GM12872 (cell line): ENCODE measurements at regions not wholly inside any gene's neighbourhood (a gene's known extent, or its start where the extent isn't known, plus 50 kb on each side); places are given as distances from the start of the nearest gene placed in this dataset.

Source experiments
- CTCF ChIP-seq: IDR thresholded peaks from 3 replicates; pipeline ENCODE4 v1.5.1; 2011; ENCODE audit warnings: low read depth, mild to moderate bottlenecking, low read length, moderate library complexity; ENCODE audit not compliant: insufficient read depth

GRCh38 chr11:10641912-10642697 lies 51.5 kb downstream of the IRAG1 start:
- no peak for TF ChIP-seq CTCF

- no peak for TF ChIP-seq CTCF
Observed at GRCh38 chr11:10641177-10641911, 52.2 kb downstream of the IRAG1 start.

GRCh38 chr11:10640308-10640707 lies 53.2 kb downstream of the IRAG1 start:
- no peak for TF ChIP-seq CTCF

- no peak for TF ChIP-seq CTCF
Observed at GRCh38 chr11:10639350-10639749, 54.2 kb downstream of the IRAG1 start.

GRCh38 chr11:10638316-10638925 lies 55.1 kb downstream of the IRAG1 start:
- no peak for TF ChIP-seq CTCF

GRCh38 chr11:10637731-10638151 lies 55.8 kb downstream of the IRAG1 start:
- TF ChIP-seq CTCF: no peak

GRCh38 chr11:10634407-10634806 lies 59.1 kb downstream of the IRAG1 start:
- no peak for TF ChIP-seq CTCF
